AG09319 (cell line): ENCODE measurements at regions not wholly inside any gene's neighbourhood (a gene's known extent, or its start where the extent isn't known, plus 50 kb on each side); places are given as distances from the start of the nearest gene placed in this dataset.

Source experiments
- DNase-seq: peaks from one replicate; pipeline ENCODE4 v3.0.0-alpha.2; 2010; ENCODE audit warnings: low read depth; ENCODE audit errors: extremely low read depth
- TF ChIP-seq, protein P1 (sequence below): IDR thresholded peaks from 2 replicates; pipeline ENCODE4 v1.5.1; 2011; ENCODE audit warnings: low read depth, mild to moderate bottlenecking, inconsistent platforms, low read length, moderate library complexity

DNA sequence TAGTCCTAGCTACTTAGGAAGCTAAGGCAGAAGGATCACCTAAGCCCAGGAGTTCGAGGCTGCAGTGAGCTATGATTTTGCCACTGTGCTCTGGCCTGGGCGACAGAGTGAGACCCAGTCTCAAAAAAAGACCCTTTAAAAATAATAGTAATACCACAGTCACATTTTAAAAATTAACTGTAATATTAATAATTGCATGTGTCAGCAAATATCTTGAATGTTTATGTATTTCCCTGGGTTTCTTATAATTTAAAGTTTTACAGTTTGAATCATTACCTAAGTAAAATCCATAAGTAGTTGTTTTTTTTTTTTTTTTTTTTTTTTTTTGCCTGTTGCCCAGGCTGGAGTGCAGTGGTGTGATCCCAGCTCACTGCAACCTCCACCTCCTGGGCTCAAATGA, 69.2 kb downstream of the LYZL2 start:
- TF ChIP-seq, protein P1, sequence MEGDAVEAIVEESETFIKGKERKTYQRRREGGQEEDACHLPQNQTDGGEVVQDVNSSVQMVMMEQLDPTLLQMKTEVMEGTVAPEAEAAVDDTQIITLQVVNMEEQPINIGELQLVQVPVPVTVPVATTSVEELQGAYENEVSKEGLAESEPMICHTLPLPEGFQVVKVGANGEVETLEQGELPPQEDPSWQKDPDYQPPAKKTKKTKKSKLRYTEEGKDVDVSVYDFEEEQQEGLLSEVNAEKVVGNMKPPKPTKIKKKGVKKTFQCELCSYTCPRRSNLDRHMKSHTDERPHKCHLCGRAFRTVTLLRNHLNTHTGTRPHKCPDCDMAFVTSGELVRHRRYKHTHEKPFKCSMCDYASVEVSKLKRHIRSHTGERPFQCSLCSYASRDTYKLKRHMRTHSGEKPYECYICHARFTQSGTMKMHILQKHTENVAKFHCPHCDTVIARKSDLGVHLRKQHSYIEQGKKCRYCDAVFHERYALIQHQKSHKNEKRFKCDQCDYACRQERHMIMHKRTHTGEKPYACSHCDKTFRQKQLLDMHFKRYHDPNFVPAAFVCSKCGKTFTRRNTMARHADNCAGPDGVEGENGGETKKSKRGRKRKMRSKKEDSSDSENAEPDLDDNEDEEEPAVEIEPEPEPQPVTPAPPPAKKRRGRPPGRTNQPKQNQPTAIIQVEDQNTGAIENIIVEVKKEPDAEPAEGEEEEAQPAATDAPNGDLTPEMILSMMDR, result no peak
- DNase-seq, result no peak

DNA sequence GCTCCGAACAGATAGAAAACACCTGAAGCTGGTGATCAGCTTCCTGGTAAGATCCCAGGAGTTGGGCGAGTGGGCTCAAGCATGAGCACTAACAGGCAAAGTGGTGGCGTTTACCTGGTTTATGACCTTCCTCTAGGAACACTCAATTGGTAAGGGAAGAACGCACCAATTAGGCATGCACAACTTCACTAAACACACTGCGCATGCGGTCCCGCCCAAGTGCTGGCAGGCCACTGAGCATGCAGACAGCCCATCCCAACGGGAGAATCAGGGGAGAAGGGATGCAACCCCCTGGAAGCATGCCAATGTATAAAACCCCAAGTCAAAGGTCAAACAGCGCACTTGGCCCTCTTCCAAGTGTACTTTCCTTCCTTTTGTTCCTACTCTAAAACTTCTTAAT, 70.4 kb downstream of the LYZL2 start:
- TF ChIP-seq, protein P1, result no peak
- DNase-seq, result no peak

DNA sequence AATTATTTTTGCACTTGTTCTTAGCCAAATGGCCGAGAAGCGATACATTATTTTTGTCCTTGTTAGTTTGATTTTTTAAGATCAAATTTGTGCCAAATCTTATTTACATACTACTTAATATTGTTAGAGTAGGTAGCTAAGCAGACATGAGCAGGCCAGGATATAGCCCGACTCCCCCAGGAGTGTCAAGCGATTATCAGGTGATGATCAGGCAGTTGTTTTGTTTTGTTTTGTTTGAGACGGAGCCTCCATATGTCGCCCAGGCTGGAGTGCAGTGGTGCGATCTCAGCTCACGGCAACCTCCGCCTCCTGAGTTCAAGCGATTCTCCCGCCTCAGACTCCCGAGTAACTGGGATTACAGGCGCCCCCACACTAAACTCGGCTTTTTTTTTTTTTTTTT, 71.1 kb downstream of the LYZL2 start:
- DNase-seq, result no peak
- TF ChIP-seq, protein P1, result no peak

DNA sequence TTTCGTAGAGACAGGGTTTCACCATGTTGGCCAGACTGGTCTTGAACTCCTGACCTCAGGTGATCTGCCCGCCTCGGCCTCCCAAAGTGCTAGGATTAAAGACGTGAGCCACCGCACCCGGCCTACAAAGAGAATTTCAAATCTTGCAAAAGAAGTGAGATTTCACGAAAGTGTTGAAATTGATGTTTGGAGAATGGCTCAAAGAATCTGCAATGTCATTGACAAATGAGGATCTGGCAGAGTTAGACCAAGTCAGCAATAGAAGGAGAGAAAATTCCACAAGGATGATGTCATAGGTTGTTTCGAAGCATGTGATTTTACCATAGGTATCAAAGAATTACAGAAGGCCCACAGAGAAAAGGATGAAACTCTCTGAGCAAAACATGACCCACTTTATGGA, 71.7 kb downstream of the LYZL2 start:
- DNase-seq, result no peak
- TF ChIP-seq, protein P1, result no peak

DNA sequence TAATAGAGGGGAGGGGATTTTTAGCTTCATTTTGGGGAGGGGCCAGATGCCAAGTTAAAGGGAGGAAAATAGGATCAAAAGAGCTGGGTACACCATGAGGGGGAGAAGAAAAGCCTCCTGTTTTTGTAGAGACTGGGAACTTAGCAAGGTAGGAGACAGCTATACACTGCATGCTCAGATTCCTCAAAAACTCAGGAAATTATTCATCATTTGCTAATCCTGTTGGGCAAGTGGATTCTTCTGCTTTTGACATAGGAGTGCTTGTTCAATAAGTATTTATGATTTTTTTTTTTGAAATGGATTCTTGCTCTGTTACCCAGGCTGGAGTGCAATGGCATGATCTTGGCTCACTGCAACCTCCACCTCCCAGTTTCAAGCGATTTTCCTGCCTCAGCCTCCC, 73.4 kb downstream of the LYZL2 start:
- DNase-seq, result no peak
- TF ChIP-seq, protein P1, result no peak

DNA sequence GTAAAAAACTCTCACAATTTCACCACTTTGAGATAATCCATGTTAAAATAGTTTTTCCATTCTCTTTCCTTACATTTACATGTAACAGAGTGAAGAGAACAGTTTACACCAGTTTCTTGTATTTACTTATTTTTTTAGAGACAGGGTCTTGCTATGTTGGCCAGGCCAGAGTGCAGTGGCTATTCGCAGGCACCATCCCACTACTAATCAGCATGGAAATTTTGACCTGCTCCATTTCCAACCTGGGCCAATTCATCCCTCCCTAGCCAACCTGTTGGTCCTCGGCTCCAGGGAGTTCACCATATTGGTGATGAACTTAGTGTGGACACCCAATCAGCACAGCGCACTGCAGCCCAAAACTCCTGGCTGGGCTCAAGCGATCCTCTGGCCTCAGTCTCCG, 74.1 kb downstream of the LYZL2 start:
- DNase-seq, result no peak
- TF ChIP-seq, protein P1, result no peak

DNA sequence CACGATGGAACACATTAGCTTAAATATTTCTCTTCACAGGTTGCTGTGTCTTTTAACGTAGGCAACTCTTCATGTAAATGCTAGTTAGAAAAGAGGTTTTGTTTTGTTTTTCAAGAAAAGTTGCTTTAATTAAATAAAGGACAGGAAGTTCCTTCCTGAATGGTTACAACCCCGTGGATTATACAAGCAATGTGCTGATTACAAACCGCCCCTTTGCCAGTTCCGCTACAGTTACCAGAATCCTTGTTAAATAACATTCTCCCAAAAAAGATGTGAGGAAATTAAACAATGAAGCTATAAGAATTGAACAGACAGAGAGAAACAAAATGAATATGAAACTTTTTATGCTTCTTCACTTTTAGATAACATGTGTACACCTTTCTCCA, 75.1 kb downstream of the LYZL2 start:
- TF ChIP-seq, protein P1, result no peak
- DNase-seq, result no peak
